GM19372 (cell line): ENCODE measurements at regions not wholly inside any gene's neighbourhood (a gene's known extent, or its start where the extent isn't known, plus 50 kb on each side); places are given as distances from the start of the nearest gene placed in this dataset.

Source experiments
- ATAC-seq: cut with Tn5 transposase; IDR thresholded peaks from one replicate; pipeline ENCODE4 v1.9.1; 2021; ENCODE audit warnings: mild to moderate bottlenecking, low read depth, moderate library complexity; ENCODE audit not compliant: unreplicated experiment

GRCh38 chr2:221850076-221850475 is 278.0 kb upstream of the EPHA4 start:
- ATAC-seq: no peak

GRCh38 chr2:221848286-221848685 is 276.2 kb upstream of the EPHA4 start:
- ATAC-seq: no peak

GRCh38 chr2:221845021-221845365 is 272.9 kb upstream of the EPHA4 start:
- ATAC-seq: no peak

- ATAC-seq: no peak
Measured at GRCh38 chr2:221844212-221845020, 272.3 kb upstream of the EPHA4 start.

- no peak for ATAC-seq
Measured at GRCh38 chr2:221836095-221836494, 264.0 kb upstream of the EPHA4 start.

- no peak for ATAC-seq
Measured at GRCh38 chr2:221833966-221834365, 261.9 kb upstream of the EPHA4 start.

GRCh38 chr2:221831051-221831450 is 258.9 kb upstream of the EPHA4 start:
- ATAC-seq: no peak

GRCh38 chr2:221822416-221822815 is 250.3 kb upstream of the EPHA4 start:
- no peak for ATAC-seq

GRCh38 chr2:221818616-221819320 is 246.7 kb upstream of the EPHA4 start:
- no peak for ATAC-seq

- no peak for ATAC-seq
Measured at GRCh38 chr2:221817878-221818277, 245.8 kb upstream of the EPHA4 start.

- ATAC-seq: no peak
Measured at GRCh38 chr2:221817052-221817451, 244.9 kb upstream of the EPHA4 start.

GRCh38 chr2:221816566-221816965 is 244.5 kb upstream of the EPHA4 start:
- no peak for ATAC-seq

- no peak for ATAC-seq
Measured at GRCh38 chr2:221810650-221811049, 238.5 kb upstream of the EPHA4 start.

- ATAC-seq: no peak
Measured at GRCh38 chr2:221810245-221810644, 238.1 kb upstream of the EPHA4 start.

GRCh38 chr2:221808488-221808887 is 236.4 kb upstream of the EPHA4 start:
- ATAC-seq: no peak

GRCh38 chr2:221807706-221808105 is 235.6 kb upstream of the EPHA4 start:
- ATAC-seq: no peak

GRCh38 chr2:221802089-221802488 is 230.0 kb upstream of the EPHA4 start:
- no peak for ATAC-seq

GRCh38 chr2:221792971-221793521 is 220.9 kb upstream of the EPHA4 start:
- no peak for ATAC-seq

GRCh38 chr2:221791844-221792243 is 219.7 kb upstream of the EPHA4 start:
- no peak for ATAC-seq

GRCh38 chr2:221787561-221787960 is 215.5 kb upstream of the EPHA4 start:
- no peak for ATAC-seq

- no peak for ATAC-seq
Measured at GRCh38 chr2:221786297-221786926, 214.3 kb upstream of the EPHA4 start.
